ENCODE measurements at regions not wholly inside any gene's neighbourhood (a gene's known extent, or its start where the extent isn't known, plus 50 kb on each side); places are given as distances from the start of the nearest gene placed in this dataset.

GRCh38 chr2:33762636-33763035 is 163.5 kb upstream of the FAM98A start:
- Histone ChIP-seq H2AFZ (ENCODE audit: low read depth, low read length) (no peak overlapping the region), H3K36me3 (replicated peaks; ENCODE audit: low read depth, low read length) (peaks cover 8% of the 10 kb centered on the region), H3K27me3 (ENCODE audit: low read depth, low read length) (no peaks in the 10 kb centered on the region), H3K4me3 (ENCODE audit: low read length) (no peak overlapping the region), H3K9me3 (ENCODE audit: insufficient read depth, low read length) (no peaks in the 10 kb centered on the region), H3K27ac (ENCODE audit: low read length) (no peak overlapping the region), H3K79me2 (ENCODE audit: low read length) (no peaks in the 10 kb centered on the region), H3K4me2 (ENCODE audit: low read length) (no peak overlapping the region), H3K9ac (ENCODE audit: low read length) (no peak overlapping the region), H3K4me1 (ENCODE audit: low read length) (no peaks in the 10 kb centered on the region), H4K20me1 (ENCODE audit: insufficient read depth, low read length) (no peaks in the 10 kb centered on the region)
- no peak for TF ChIP-seq EZH2phosphoT487 (IDR thresholded peaks at IDR 0.05; ENCODE audit: low read depth)
- TF ChIP-seq CTCF (IDR thresholded peaks at IDR 0.05; ENCODE audit: low read depth, low read length) = no peak

- H3K36me3 ChIP-seq (replicated peaks; ENCODE audit: low read depth, low read length) = no peaks in the 10 kb centered on the region
- H3K27ac ChIP-seq (ENCODE audit: low read length) = no peak overlapping the region
- no peaks in the 10 kb centered on the region for H4K20me1 ChIP-seq (ENCODE audit: insufficient read depth, low read length)
- TF ChIP-seq EZH2phosphoT487 (IDR thresholded peaks at IDR 0.05; ENCODE audit: low read depth) = no peak
- TF ChIP-seq CTCF (IDR thresholded peaks at IDR 0.05; ENCODE audit: low read depth, low read length) = no peak
- H3K4me1 ChIP-seq (ENCODE audit: low read length) = no peaks in the 10 kb centered on the region
- no peaks in the 10 kb centered on the region for H3K27me3 ChIP-seq (ENCODE audit: low read depth, low read length)
- H3K9ac ChIP-seq (ENCODE audit: low read length) = no peak overlapping the region
- H2AFZ ChIP-seq (ENCODE audit: low read depth, low read length) = no peak overlapping the region
- no peaks in the 10 kb centered on the region for H3K9me3 ChIP-seq (ENCODE audit: insufficient read depth, low read length)
- no peak overlapping the region for H3K4me2 ChIP-seq (ENCODE audit: low read length)
- H3K4me3 ChIP-seq (ENCODE audit: low read length) = no peak overlapping the region
- H3K79me2 ChIP-seq (ENCODE audit: low read length) = peaks cover 3% of the 10 kb centered on the region; the same call in 1 of the 2 replicates
Measured at GRCh38 chr2:33746208-33746800, 147.2 kb upstream of the FAM98A start.

GRCh38 chr2:33735096-33735495 is 136.0 kb upstream of the FAM98A start:
- Histone ChIP-seq H2AFZ (ENCODE audit: low read depth, low read length) (no peak overlapping the region), H3K9ac (ENCODE audit: low read length) (no peak overlapping the region), H3K4me1 (ENCODE audit: low read length) (no peaks in the 10 kb centered on the region), H3K27ac (ENCODE audit: low read length) (no peak overlapping the region), H3K79me2 (ENCODE audit: low read length) (0 out of 2 replicates have a peak, but pooled peaks cover 1% of the 10 kb centered on the region), H3K4me2 (ENCODE audit: low read length) (no peak overlapping the region), H4K20me1 (ENCODE audit: insufficient read depth, low read length) (no peaks in the 10 kb centered on the region), H3K27me3 (ENCODE audit: low read depth, low read length) (no peaks in the 10 kb centered on the region), H3K4me3 (ENCODE audit: low read length) (no peak overlapping the region), H3K36me3 (replicated peaks; ENCODE audit: low read depth, low read length) (no peaks in the 10 kb centered on the region), H3K9me3 (ENCODE audit: insufficient read depth, low read length) (no peaks in the 10 kb centered on the region)
- no peak for TF ChIP-seq CTCF (IDR thresholded peaks at IDR 0.05; ENCODE audit: low read depth, low read length)
- TF ChIP-seq EZH2phosphoT487 (IDR thresholded peaks at IDR 0.05; ENCODE audit: low read depth) = no peak

- Histone ChIP-seq H3K4me2 (ENCODE audit: low read length) (no peak overlapping the region), H3K9me3 (ENCODE audit: insufficient read depth, low read length) (no peaks in the 10 kb centered on the region), H3K4me3 (ENCODE audit: low read length) (no peak overlapping the region), H3K27ac (ENCODE audit: low read length) (no peak overlapping the region), H2AFZ (ENCODE audit: low read depth, low read length) (no peak overlapping the region), H3K36me3 (replicated peaks; ENCODE audit: low read depth, low read length) (no peaks in the 10 kb centered on the region), H3K79me2 (ENCODE audit: low read length) (no peaks in the 10 kb centered on the region), H3K4me1 (ENCODE audit: low read length) (peaks cover 11% of the 10 kb centered on the region), H4K20me1 (ENCODE audit: insufficient read depth, low read length) (no peaks in the 10 kb centered on the region), H3K27me3 (ENCODE audit: low read depth, low read length) (no peaks in the 10 kb centered on the region), H3K9ac (ENCODE audit: low read length) (no peak overlapping the region)
- no peak for TF ChIP-seq CTCF (IDR thresholded peaks at IDR 0.05; ENCODE audit: low read depth, low read length)
- TF ChIP-seq EZH2phosphoT487 (IDR thresholded peaks at IDR 0.05; ENCODE audit: low read depth) = no peak
Measured at GRCh38 chr2:33730804-33731203, 131.7 kb upstream of the FAM98A start.

All from OCI-LY3 (cell line).